GM10248 (cell line): ENCODE measurements at regions not wholly inside any gene's neighbourhood (a gene's known extent, or its start where the extent isn't known, plus 50 kb on each side); places are given as distances from the start of the nearest gene placed in this dataset.

ENCODE experiments used
- CTCF ChIA-PET: fragments of 300-600 bp; sonication (Branson Sonifier 250); formaldehyde crosslinking; extraction: SDS; loops from one replicate; lab custom pipeline; 2021; ENCODE audit warnings: antibody characterized with exemption; lab: Yijun Ruan, JAX
- POLR2A ChIA-PET: fragments of 350-650 bp; sonication (Branson Sonifier 250); formaldehyde crosslinking; extraction: SDS; loops from one replicate; lab custom pipeline; 2020; ENCODE audit warnings: antibody characterized with exemption; lab: Yijun Ruan, JAX
- DNase-seq: peaks from one replicate; pipeline ENCODE4 v3.0.0; 2012; ENCODE audit errors: extremely low spot score
- CTCF ChIP-seq: IDR thresholded peaks from 2 replicates; pipeline ENCODE4 v1.5.1; 2012; ENCODE audit warnings: mild to moderate bottlenecking, low read depth; ENCODE audit errors: extremely low read depth, missing control alignments, control extremely low read depth

DNA sequence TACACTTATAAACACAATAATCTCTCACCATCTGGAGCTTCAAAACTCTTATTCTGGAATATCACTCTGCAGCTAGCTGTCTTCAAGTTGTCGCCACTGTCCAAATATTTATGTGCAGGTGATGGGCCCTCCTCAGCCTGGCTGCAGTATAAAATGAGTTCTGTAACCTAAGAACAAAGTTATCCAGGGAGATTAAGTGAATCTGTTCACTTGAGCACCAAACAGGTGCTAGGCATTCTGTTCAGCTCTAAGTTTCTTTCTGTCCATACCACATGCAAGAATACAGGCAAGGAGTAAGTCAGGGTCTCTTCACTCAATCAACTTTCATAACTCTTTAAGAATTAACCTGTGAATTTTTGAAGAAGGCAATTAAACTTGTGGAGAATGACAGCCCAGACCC lies 344.1 kb downstream of the PLK2 start:
- no peak for TF ChIP-seq CTCF
- CTCF ChIA-PET = no interaction called here

GRCh38 chr5:58114324-58114723 lies 345.6 kb downstream of the PLK2 start:
- ChIA-PET CTCF (no interaction called here), POLR2A (no interaction called here)
- TF ChIP-seq CTCF = no peak
- DNase-seq = no peak

More for the DNA sequence above, 344.1 kb downstream of the PLK2 start:
- POLR2A ChIA-PET = no interaction called here
- no peak for DNase-seq

GRCh38 chr5:58113172-58113571 lies 346.7 kb downstream of the PLK2 start:
- DNase-seq = no peak
- POLR2A ChIA-PET = no interaction called here
- no peak for TF ChIP-seq CTCF
- CTCF ChIA-PET = interaction anchor here (0.9 to 1.3 kb wide), 2 partner anchors 9 to 20 kb away, joined by 3 read pairs; no protein-coding TSS in a partner anchor

- no peak for TF ChIP-seq CTCF
- DNase-seq = no peak
- ChIA-PET CTCF (interaction anchor here (1.5 kb wide), 1 partner anchor 10 kb away, joined by 4 read pairs; no protein-coding TSS in a partner anchor), POLR2A (no interaction called here)
Observed at GRCh38 chr5:58108511-58108910, 351.4 kb downstream of the PLK2 start.

- ChIA-PET POLR2A (no interaction called here), CTCF (interaction anchor here (1.3 kb wide), 1 partner anchor 14 kb away, joined by 3 read pairs; no protein-coding TSS in a partner anchor)
- TF ChIP-seq CTCF = no peak
- no peak for DNase-seq
Observed at GRCh38 chr5:58107704-58108103, 352.2 kb downstream of the PLK2 start.

DNA sequence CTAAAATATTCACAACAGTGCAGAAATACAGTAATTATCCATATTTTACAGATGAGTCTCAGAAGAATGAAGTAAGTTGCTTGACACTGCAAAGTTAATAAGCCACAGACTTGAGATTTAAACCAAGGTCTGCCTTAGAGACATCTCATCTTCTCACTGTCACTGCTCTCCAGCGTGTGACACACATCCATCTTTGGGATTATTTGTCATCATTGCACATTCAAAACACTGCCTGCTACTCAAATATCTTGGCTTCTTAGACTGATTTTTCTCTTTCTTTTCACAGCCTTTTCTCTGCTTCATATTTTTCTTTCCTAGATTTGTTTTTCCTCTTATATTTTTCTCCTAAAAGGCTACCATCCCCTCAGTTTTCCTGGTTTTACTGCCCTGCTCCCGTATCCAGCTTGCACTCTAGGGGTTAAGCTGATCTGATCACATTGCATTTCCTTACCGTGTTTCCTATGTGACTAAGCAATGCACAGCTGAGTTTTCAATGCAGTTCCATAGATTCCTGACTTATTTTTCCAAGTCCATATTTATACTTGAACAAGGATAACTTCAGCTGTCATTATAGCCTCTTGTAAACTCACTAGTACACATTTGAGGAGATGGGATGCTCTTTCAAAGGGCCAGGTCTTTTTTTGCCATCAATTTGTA lies 353.0 kb downstream of the PLK2 start:
- ChIA-PET CTCF (interaction anchor here (1.3 kb wide), 1 partner anchor 15 kb away, joined by 3 read pairs; no protein-coding TSS in a partner anchor), POLR2A (no interaction called here)
- DNase-seq = no peak
- TF ChIP-seq CTCF = no peak
